HG03196 (cell line): ENCODE measurements at regions not wholly inside any gene's neighbourhood (a gene's known extent, or its start where the extent isn't known, plus 50 kb on each side); places are given as distances from the start of the nearest gene placed in this dataset.
"Not testable (repeated sequence)": the region's sequence is repeated elsewhere in the genome, so short reads cannot be mapped to it uniquely, and the experiment has no call there.

ENCODE experiments used
- ATAC-seq: cut with Tn5 transposase; IDR thresholded peaks from one replicate; pipeline ENCODE4 v1.9.1; 2021; ENCODE audit not compliant: unreplicated experiment

- ATAC-seq = no peak
These were observed 139.8 kb upstream of the ZEB1 start for GRCh38 chr10:31179091-31179680.

GRCh38 chr10:31186225-31187000 is 132.6 kb upstream of the ZEB1 start:
- ATAC-seq = no peak

GRCh38 chr10:31187182-31187581 is 131.8 kb upstream of the ZEB1 start:
- ATAC-seq = no peak

GRCh38 chr10:31187607-31188210 is 131.3 kb upstream of the ZEB1 start:
- no peak for ATAC-seq

GRCh38 chr10:31188792-31189406 is 130.1 kb upstream of the ZEB1 start:
- ATAC-seq = no peak

GRCh38 chr10:31190488-31190887 is 128.5 kb upstream of the ZEB1 start:
- ATAC-seq = no peak

- no peak for ATAC-seq
These were observed 126.5 kb upstream of the ZEB1 start for GRCh38 chr10:31192475-31192874.

- no peak for ATAC-seq
These were observed 124.0 kb upstream of the ZEB1 start for GRCh38 chr10:31194986-31195385.

GRCh38 chr10:31197886-31198285 is 121.1 kb upstream of the ZEB1 start:
- no peak for ATAC-seq

- no peak for ATAC-seq
These were observed 114.9 kb upstream of the ZEB1 start for GRCh38 chr10:31204090-31204489.

GRCh38 chr10:31207636-31208035 is 111.4 kb upstream of the ZEB1 start:
- no peak for ATAC-seq

GRCh38 chr10:31209478-31209877 is 109.5 kb upstream of the ZEB1 start:
- no peak for ATAC-seq

GRCh38 chr10:31210190-31210589 is 108.8 kb upstream of the ZEB1 start:
- ATAC-seq = no peak

GRCh38 chr10:31213959-31214358 is 105.1 kb upstream of the ZEB1 start:
- no peak for ATAC-seq

GRCh38 chr10:31215052-31215451 is 104.0 kb upstream of the ZEB1 start:
- ATAC-seq = no peak

GRCh38 chr10:31219306-31219705 is 99.7 kb upstream of the ZEB1 start:
- no peak for ATAC-seq

GRCh38 chr10:31228780-31229179 is 90.2 kb upstream of the ZEB1 start:
- not testable (repeated sequence) for ATAC-seq

GRCh38 chr10:31239961-31240360 is 79.1 kb upstream of the ZEB1 start:
- ATAC-seq = no peak

- no peak for ATAC-seq
These were observed 76.1 kb upstream of the ZEB1 start for GRCh38 chr10:31242902-31243301.

- not testable (repeated sequence) for ATAC-seq
These were observed 67.9 kb upstream of the ZEB1 start for GRCh38 chr10:31251118-31251517.

GRCh38 chr10:31253237-31253636 is 65.8 kb upstream of the ZEB1 start:
- ATAC-seq = no peak
